H1 (cell line): ENCODE measurements at regions not wholly inside any gene's neighbourhood (a gene's known extent, or its start where the extent isn't known, plus 50 kb on each side); places are given as distances from the start of the nearest gene placed in this dataset.

Experiments
- ASH2L ChIP-seq: fragments of 200-600, 300-600 bp; sonication (generic); IDR thresholded peaks from one replicate; pipeline ENCODE4 v1.7.1; 2017; ENCODE audit warnings: low read length
- CHD7 ChIP-seq: fragments of 300-600 bp; sonication (generic); IDR thresholded peaks from 2 replicates; pipeline ENCODE4 v1.7.1; 2012; ENCODE audit warnings: low read length, moderate library complexity, mild to moderate bottlenecking, inconsistent platforms; ENCODE audit not compliant: insufficient replicate concordance
- CREB1 ChIP-seq: IDR thresholded peaks from 2 replicates; pipeline ENCODE4 v1.6.1; 2012; ENCODE audit warnings: inconsistent platforms
- HDAC2 ChIP-seq, 2 experiments: fragments of 300-600 bp in 1 of 2; sonication (generic) in 1 of 2; IDR thresholded peaks; 2 replicates each; pipeline ENCODE4 v1.6.1; 2011 to 2012; ENCODE audit warnings: low read depth in 2 of 2, low read length in 2 of 2, mild to moderate bottlenecking in 2 of 2, moderate library complexity in 2 of 2, borderline replicate concordance in 1 of 2, inconsistent platforms in 1 of 2
- POU5F1 ChIP-seq: IDR thresholded peaks from 2 replicates; pipeline ENCODE4 v1.6.1; 2011; ENCODE audit warnings: low read depth, mild to moderate bottlenecking, low read length, moderate library complexity
- RNF2 ChIP-seq: fragments of 200-900, 300-1000 bp; sonication (generic); IDR thresholded peaks from 2 replicates; pipeline ENCODE4 v1.7.1; 2016; ENCODE audit warnings: borderline replicate concordance, low read depth, mild to moderate bottlenecking, antibody characterized with exemption, low read length; ENCODE audit not compliant: poor library complexity, severe bottlenecking; ENCODE audit errors: missing control alignments
- SAP30 ChIP-seq: fragments of 300-600 bp; sonication (generic); IDR thresholded peaks from 2 replicates; pipeline ENCODE4 v1.7.1; 2012; ENCODE audit warnings: low read length, moderate library complexity, mild to moderate bottlenecking, inconsistent platforms; ENCODE audit not compliant: insufficient read depth, insufficient replicate concordance
- TAF7 ChIP-seq: optimal IDR thresholded peaks from 2 replicates; pipeline ENCODE3; 2011; ENCODE audit warnings: low read depth, mild to moderate bottlenecking, inconsistent platforms, low read length, moderate library complexity, borderline replicate concordance
- ZNF274 ChIP-seq: IDR thresholded peaks from 2 replicates; pipeline ENCODE4 v1.7.0; 2012; ENCODE audit warnings: low read length, borderline replicate concordance; ENCODE audit errors: extremely low read depth

DNA sequence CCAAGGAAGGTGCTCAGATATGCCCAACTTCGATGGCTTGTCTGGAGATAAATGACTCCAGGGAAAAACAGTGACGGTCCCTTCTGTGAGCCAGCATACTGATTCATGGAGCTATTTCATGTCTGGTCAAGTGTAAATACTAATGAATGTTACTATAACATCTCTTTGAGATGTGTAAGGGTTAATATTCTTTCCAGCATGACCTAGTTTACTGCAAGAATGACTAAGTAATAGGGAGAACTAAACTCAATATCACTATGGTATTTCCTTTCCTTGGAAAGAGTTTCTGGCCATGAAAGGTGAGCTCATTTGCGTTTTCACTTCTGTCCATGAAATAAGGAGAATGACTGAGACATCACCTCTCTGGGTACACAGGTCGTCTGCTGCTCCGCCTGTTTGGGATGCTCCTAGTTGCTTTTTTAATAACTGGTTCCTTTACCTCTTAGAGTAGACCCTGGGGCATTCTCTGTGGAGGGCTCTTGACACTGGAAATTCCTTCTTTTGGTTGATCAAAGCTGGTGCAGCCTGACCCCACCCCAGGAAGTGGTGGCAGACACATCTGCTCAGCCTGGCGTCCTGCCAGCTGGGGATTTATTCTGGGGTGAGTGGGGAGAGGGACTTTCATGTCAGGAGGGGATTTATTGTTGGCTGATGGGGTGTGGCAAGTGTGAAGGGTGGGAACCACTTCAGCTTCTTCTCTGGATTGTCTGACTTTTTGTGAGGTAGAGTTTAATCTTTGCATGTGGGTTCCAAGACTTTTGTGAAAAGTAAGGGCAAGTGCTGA, 250.0 kb upstream of the MPDZ start (continued):
- TF ChIP-seq CHD7 (no peak), ASH2L (no peak), RNF2 (no peak), ZNF274 (no peak), SAP30 (no peak), HDAC2 (IDR thresholded peaks at IDR 0.05; ENCODE audit: borderline replicate concordance in 1 of 2, low read depth in 2 of 2, low read length in 2 of 2) (no peak), TAF7 (no peak), CREB1 (no peak), POU5F1 (no peak)
